GM12878 (cell line): ENCODE measurements at regions not wholly inside any gene's neighbourhood (a gene's known extent, or its start where the extent isn't known, plus 50 kb on each side); places are given as distances from the start of the nearest gene placed in this dataset.

Experiments used
- CTCF ChIP-seq, 3 experiments: IDR thresholded peaks in 2 of 3; conservative IDR thresholded peaks in 1 of 3; 2 replicates each; pipeline ENCODE4 v1.5.1; 2011; ENCODE audit warnings: low read depth in 3 of 3, low read length in 3 of 3, mild to moderate bottlenecking in 3 of 3, control low read depth in 2 of 3, moderate library complexity in 2 of 3, inconsistent platforms in 1 of 3, mixed read lengths in 1 of 3; ENCODE audit not compliant: control insufficient read depth in 2 of 3, insufficient read depth in 1 of 3; ENCODE audit errors: extremely low read depth in 1 of 3
- EZH2 ChIP-seq: IDR thresholded peaks from 2 replicates; pipeline ENCODE4 v1.6.1; 2012; ENCODE audit warnings: low read depth, mild to moderate bottlenecking, control low read depth, inconsistent platforms, low read length, borderline replicate concordance; ENCODE audit not compliant: control insufficient read depth
- FOXM1 ChIP-seq: IDR thresholded peaks from 2 replicates; pipeline ENCODE4 v1.6.1; 2012; ENCODE audit warnings: low read depth, mild to moderate bottlenecking, inconsistent platforms, low read length, moderate library complexity
- MYC ChIP-seq: IDR thresholded peaks from 2 replicates; pipeline ENCODE4 v1.6.1; 2011; ENCODE audit warnings: mild to moderate bottlenecking, low read length, moderate library complexity, inconsistent platforms; ENCODE audit not compliant: insufficient read depth, insufficient replicate concordance, insufficient read length, severe bottlenecking
- RAD21 ChIP-seq: IDR thresholded peaks from 2 replicates; pipeline ENCODE4 v1.6.1; 2011; ENCODE audit warnings: mild to moderate bottlenecking, low read depth, low read length, moderate library complexity; ENCODE audit not compliant: insufficient read depth
- RELA ChIP-seq: fragments of 450-650 bp; IDR thresholded peaks from 2 replicates; pipeline ENCODE4 v1.8.0; 2014; ENCODE audit warnings: borderline replicate concordance; ENCODE audit not compliant: partially characterized antibody
- YY1 ChIP-seq: IDR thresholded peaks from 2 replicates; pipeline ENCODE4 v1.6.1; 2011; ENCODE audit warnings: low read depth, mild to moderate bottlenecking, low read length
- ZNF274 ChIP-seq: IDR thresholded peaks from one replicate; pipeline ENCODE4 v1.8.0; 2011; ENCODE audit not compliant: insufficient read length, insufficient read depth
- TF ChIP-seq, protein P1 (sequence below): IDR thresholded peaks from 2 replicates; pipeline ENCODE4 v1.6.1; 2011; ENCODE audit warnings: borderline replicate concordance, low read depth, mild to moderate bottlenecking, moderate library complexity, mixed read lengths, low read length; ENCODE audit not compliant: insufficient read depth; ENCODE audit errors: extremely low read length

GRCh38 chr10:33859319-33860022 is 525.0 kb upstream of the NRP1 start:
- TF ChIP-seq EZH2, result no peak
- no peak for TF ChIP-seq FOXM1
- TF ChIP-seq MYC, result no peak
- no peak for TF ChIP-seq YY1
- TF ChIP-seq ZNF274, result no peak
- TF ChIP-seq, protein P1, sequence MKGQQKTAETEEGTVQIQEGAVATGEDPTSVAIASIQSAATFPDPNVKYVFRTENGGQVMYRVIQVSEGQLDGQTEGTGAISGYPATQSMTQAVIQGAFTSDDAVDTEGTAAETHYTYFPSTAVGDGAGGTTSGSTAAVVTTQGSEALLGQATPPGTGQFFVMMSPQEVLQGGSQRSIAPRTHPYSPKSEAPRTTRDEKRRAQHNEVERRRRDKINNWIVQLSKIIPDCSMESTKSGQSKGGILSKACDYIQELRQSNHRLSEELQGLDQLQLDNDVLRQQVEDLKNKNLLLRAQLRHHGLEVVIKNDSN, result no peak
- no peak for TF ChIP-seq RAD21
- no peak for TF ChIP-seq CTCF (IDR thresholded peaks at IDR 0.05 in 2 of 3, conservative IDR thresholded peaks at IDR 0.05 in 1 of 3; ENCODE audit: control insufficient read depth in 2 of 3, extremely low read depth in 1 of 3, insufficient read depth in 1 of 3, low read depth in 3 of 3, low read length in 3 of 3)
- TF ChIP-seq RELA, result no peak
